ENCODE measurements at regions not wholly inside any gene's neighbourhood (a gene's known extent, or its start where the extent isn't known, plus 50 kb on each side); places are given as distances from the start of the nearest gene placed in this dataset.

DNA sequence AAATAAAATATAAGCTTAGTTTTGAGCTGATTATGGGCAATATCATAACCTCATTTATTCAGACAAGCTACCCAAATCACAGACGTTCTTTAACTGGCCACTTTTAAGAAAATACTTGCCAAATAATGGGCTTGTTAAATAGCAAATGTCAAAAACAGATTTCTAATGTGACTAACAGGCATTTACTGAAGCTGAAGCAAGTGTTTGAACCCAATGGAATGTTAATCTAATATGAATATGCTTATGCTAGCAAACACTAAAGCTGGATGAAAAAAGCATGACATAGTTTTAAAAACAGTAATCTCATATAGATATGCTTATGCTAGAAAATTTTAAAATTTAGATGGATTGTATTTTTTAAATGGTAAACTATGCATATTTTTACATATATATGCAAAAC, 411.6 kb upstream of the PTGER4 start:
- WGBS (ENCODE audit: extremely low coverage, insufficient read length, low lambda C conversion rate) = no CpG with 5 or more reads among the region's 1 CpG
- no peaks in the 10 kb centered on the region for H3K9me3 ChIP-seq (ENCODE audit: control insufficient read depth, low read depth, low read length)
- Mint-ChIP-seq H3K27ac (no peak overlapping the region), H3K27me3 (ENCODE audit: low read depth) (no peaks in the 10 kb centered on the region), H3K4me3 (no peak overlapping the region), H3K36me3 (ENCODE audit: insufficient read depth in 1 of 3, low read depth in 3 of 3) (no peaks in the 10 kb centered on the region; a peak in 1 of 7 replicates), H3K9me3 (no peaks in the 10 kb centered on the region), H3K4me1 (peaks cover 2 to 3% of the 10 kb centered on the region in 2 experiments; a peak in 3 of 4 replicates)
- no peak overlapping the region for H2AK5ac ChIP-seq (ENCODE audit: insufficient read length, low read length)
- no peak overlapping the region for H3T11ph ChIP-seq (ENCODE audit: low read length)
- H3K4ac ChIP-seq (ENCODE audit: low read depth, low read length) = no peak overlapping the region
- no peak overlapping the region for H2BK20ac ChIP-seq (ENCODE audit: low read depth, low read length, poor library complexity, severe bottlenecking)
- no peak overlapping the region for H2BK15ac ChIP-seq (ENCODE audit: low read depth, low read length)
- H3K27ac ChIP-seq (ENCODE audit: insufficient read length, low read depth, low read length) = no peak overlapping the region
- no peaks in the 10 kb centered on the region for H3K27me3 ChIP-seq (ENCODE audit: insufficient read depth, low read length)
- H3K56ac ChIP-seq (ENCODE audit: insufficient read length, low read depth, low read length) = no peak overlapping the region
- H2AFZ ChIP-seq (ENCODE audit: low read length) = no peak overlapping the region
- H3K4me2 ChIP-seq (ENCODE audit: insufficient read depth, insufficient read length, low read length) = no peak overlapping the region
- H2BK120ac ChIP-seq (ENCODE audit: low read depth, low read length, poor library complexity, severe bottlenecking) = no peak overlapping the region
- no peak overlapping the region for H4K91ac ChIP-seq (ENCODE audit: insufficient read length, low read depth, low read length)
- no peaks in the 10 kb centered on the region for H3K4me1 ChIP-seq (ENCODE audit: insufficient read depth, low read length)
- DNase-seq = no peak
- no peak overlapping the region for H2BK12ac ChIP-seq (ENCODE audit: insufficient read length, low read depth, low read length)
- no peak overlapping the region for H2BK5ac ChIP-seq (ENCODE audit: insufficient read length, low read length)
- no peak overlapping the region for H3K14ac ChIP-seq (ENCODE audit: insufficient read depth, low read length)
- H3K79me1 ChIP-seq (ENCODE audit: insufficient read depth, low read depth, low read length, poor library complexity, severe bottlenecking) = no peaks in the 10 kb centered on the region
- H3K9ac ChIP-seq (ENCODE audit: extremely low read depth, insufficient read length, low read length) = no peak overlapping the region
- no peaks in the 10 kb centered on the region for H3K79me2 ChIP-seq (ENCODE audit: insufficient read depth, low read length)
- no peak overlapping the region for H3K23ac ChIP-seq (ENCODE audit: insufficient read length, low read depth, low read length)
- no peak overlapping the region for H4K5ac ChIP-seq (ENCODE audit: insufficient read length, low read depth, low read length)
- TF ChIP-seq, protein P1, sequence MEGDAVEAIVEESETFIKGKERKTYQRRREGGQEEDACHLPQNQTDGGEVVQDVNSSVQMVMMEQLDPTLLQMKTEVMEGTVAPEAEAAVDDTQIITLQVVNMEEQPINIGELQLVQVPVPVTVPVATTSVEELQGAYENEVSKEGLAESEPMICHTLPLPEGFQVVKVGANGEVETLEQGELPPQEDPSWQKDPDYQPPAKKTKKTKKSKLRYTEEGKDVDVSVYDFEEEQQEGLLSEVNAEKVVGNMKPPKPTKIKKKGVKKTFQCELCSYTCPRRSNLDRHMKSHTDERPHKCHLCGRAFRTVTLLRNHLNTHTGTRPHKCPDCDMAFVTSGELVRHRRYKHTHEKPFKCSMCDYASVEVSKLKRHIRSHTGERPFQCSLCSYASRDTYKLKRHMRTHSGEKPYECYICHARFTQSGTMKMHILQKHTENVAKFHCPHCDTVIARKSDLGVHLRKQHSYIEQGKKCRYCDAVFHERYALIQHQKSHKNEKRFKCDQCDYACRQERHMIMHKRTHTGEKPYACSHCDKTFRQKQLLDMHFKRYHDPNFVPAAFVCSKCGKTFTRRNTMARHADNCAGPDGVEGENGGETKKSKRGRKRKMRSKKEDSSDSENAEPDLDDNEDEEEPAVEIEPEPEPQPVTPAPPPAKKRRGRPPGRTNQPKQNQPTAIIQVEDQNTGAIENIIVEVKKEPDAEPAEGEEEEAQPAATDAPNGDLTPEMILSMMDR (conservative IDR thresholded peaks at IDR 0.05) = no peak
- no peak overlapping the region for H4K8ac ChIP-seq (replicated peaks; ENCODE audit: insufficient read length, low read depth, low read length)
- no peaks in the 10 kb centered on the region for H4K20me1 ChIP-seq (ENCODE audit: control insufficient read depth, insufficient read depth, insufficient read length)
- no peaks in the 10 kb centered on the region for H3K23me2 ChIP-seq (ENCODE audit: insufficient read length, low read depth, low read length, poor library complexity, severe bottlenecking)
- H3K18ac ChIP-seq (ENCODE audit: insufficient read length, low read depth, low read length) = no peak overlapping the region

Data from H9 (cell line).